HCT116 (cell line): ENCODE measurements at regions not wholly inside any gene's neighbourhood (a gene's known extent, or its start where the extent isn't known, plus 50 kb on each side); places are given as distances from the start of the nearest gene placed in this dataset.

ENCODE experiments used
- CEBPB ChIP-seq: IDR thresholded peaks from 2 replicates; pipeline ENCODE4 v1.6.1; 2012; ENCODE audit warnings: low read depth
- EZH2 ChIP-seq: fragments of 200-600 bp; sonication (generic); IDR thresholded peaks from 2 replicates; pipeline ENCODE4 v1.6.1; 2017; ENCODE audit warnings: antibody characterized with exemption, mixed run types
- EZH2phosphoT487 ChIP-seq: fragments of 200-600 bp; IDR thresholded peaks from 2 replicates; pipeline ENCODE4 v1.6.1; 2018; ENCODE audit warnings: antibody characterized with exemption, borderline replicate concordance
- FOSL1 ChIP-seq: IDR thresholded peaks from 2 replicates; pipeline ENCODE4 v1.6.1; 2012; ENCODE audit warnings: low read depth
- POLR2A ChIP-seq: IDR thresholded peaks from 2 replicates; pipeline ENCODE4 v1.7.0; 2011; ENCODE audit warnings: borderline replicate concordance; ENCODE audit not compliant: insufficient read depth, insufficient read length; ENCODE audit errors: extremely low read depth
- POLR2AphosphoS5 ChIP-seq: IDR thresholded peaks from 2 replicates; pipeline ENCODE4 v1.6.1; 2011; ENCODE audit warnings: mild to moderate bottlenecking, low read depth, low read length, moderate library complexity
- SP1 ChIP-seq: IDR thresholded peaks from 2 replicates; pipeline ENCODE4 v1.6.1; 2012; ENCODE audit warnings: low read depth
- SRF ChIP-seq: IDR thresholded peaks from 2 replicates; pipeline ENCODE4 v1.6.1; 2012; ENCODE audit warnings: low read depth
- YY1 ChIP-seq: IDR thresholded peaks from 2 replicates; pipeline ENCODE4 v1.6.1; 2011; ENCODE audit warnings: low read length, low read depth, moderate library complexity, mild to moderate bottlenecking; ENCODE audit not compliant: insufficient replicate concordance; ENCODE audit errors: extremely low read depth
- ZFX ChIP-seq: fragments of 450-650 bp; IDR thresholded peaks from 2 replicates; pipeline ENCODE4 v1.6.1; 2017
- TF ChIP-seq, protein P1 (sequence below), 3 experiments: fragments of 200-600 bp in 1 of 3; sonication (generic) in 1 of 3; IDR thresholded peaks in 2 of 3; conservative IDR thresholded peaks in 1 of 3; 2 replicates each; pipeline ENCODE4 v1.5.1; 2012 to 2017; ENCODE audit warnings: low read depth in 2 of 3, low read length in 2 of 3, antibody characterized with exemption in 1 of 3, borderline replicate concordance in 1 of 3, control low read depth in 1 of 3, mild to moderate bottlenecking in 1 of 3, mixed read lengths in 1 of 3, mixed run types in 1 of 3, moderate library complexity in 1 of 3; ENCODE audit not compliant: insufficient read depth in 1 of 3
- TF ChIP-seq, protein P2 (sequence below): IDR thresholded peaks from 2 replicates; pipeline ENCODE4 v1.6.1; 2012; ENCODE audit warnings: low read depth
- TF ChIP-seq, protein P3 (sequence below): IDR thresholded peaks from 2 replicates; pipeline ENCODE4 v1.6.1; 2012
- TF ChIP-seq, protein P4 (sequence below): IDR thresholded peaks from 2 replicates; pipeline ENCODE4 v1.6.1; 2012

DNA sequence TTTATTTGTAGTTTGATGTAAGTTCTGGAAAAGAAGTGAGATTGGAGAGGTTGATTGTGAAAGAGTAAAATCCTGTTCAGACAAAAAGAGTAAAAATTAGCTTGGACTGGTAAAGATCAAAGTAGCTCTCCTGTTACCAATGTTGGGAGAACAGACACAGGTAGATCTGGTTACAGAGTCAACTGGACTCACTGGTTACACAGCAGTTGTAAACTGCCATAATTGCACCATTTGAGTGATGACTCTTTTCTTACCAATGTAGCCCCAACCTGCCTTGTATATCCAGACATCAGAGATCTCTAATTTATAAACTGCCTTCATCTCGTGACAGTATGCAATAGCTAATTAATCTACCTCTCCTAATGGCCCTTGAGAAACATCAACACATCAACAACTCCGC, 165.6 kb upstream of the PRSS16 start:
- TF ChIP-seq, protein P1, sequence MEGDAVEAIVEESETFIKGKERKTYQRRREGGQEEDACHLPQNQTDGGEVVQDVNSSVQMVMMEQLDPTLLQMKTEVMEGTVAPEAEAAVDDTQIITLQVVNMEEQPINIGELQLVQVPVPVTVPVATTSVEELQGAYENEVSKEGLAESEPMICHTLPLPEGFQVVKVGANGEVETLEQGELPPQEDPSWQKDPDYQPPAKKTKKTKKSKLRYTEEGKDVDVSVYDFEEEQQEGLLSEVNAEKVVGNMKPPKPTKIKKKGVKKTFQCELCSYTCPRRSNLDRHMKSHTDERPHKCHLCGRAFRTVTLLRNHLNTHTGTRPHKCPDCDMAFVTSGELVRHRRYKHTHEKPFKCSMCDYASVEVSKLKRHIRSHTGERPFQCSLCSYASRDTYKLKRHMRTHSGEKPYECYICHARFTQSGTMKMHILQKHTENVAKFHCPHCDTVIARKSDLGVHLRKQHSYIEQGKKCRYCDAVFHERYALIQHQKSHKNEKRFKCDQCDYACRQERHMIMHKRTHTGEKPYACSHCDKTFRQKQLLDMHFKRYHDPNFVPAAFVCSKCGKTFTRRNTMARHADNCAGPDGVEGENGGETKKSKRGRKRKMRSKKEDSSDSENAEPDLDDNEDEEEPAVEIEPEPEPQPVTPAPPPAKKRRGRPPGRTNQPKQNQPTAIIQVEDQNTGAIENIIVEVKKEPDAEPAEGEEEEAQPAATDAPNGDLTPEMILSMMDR (IDR thresholded peaks at IDR 0.05 in 2 of 3, conservative IDR thresholded peaks at IDR 0.05 in 1 of 3; ENCODE audit: borderline replicate concordance in 1 of 3, insufficient read depth in 1 of 3, low read depth in 2 of 3, low read length in 2 of 3): no peak
- TF ChIP-seq CEBPB (no peak), SP1 (no peak), SRF (no peak), POLR2A (no peak), EZH2 (no peak), ZFX (no peak), POLR2AphosphoS5 (no peak), FOSL1 (no peak), YY1 (no peak), EZH2phosphoT487 (no peak)
- TF ChIP-seq, protein P2, sequence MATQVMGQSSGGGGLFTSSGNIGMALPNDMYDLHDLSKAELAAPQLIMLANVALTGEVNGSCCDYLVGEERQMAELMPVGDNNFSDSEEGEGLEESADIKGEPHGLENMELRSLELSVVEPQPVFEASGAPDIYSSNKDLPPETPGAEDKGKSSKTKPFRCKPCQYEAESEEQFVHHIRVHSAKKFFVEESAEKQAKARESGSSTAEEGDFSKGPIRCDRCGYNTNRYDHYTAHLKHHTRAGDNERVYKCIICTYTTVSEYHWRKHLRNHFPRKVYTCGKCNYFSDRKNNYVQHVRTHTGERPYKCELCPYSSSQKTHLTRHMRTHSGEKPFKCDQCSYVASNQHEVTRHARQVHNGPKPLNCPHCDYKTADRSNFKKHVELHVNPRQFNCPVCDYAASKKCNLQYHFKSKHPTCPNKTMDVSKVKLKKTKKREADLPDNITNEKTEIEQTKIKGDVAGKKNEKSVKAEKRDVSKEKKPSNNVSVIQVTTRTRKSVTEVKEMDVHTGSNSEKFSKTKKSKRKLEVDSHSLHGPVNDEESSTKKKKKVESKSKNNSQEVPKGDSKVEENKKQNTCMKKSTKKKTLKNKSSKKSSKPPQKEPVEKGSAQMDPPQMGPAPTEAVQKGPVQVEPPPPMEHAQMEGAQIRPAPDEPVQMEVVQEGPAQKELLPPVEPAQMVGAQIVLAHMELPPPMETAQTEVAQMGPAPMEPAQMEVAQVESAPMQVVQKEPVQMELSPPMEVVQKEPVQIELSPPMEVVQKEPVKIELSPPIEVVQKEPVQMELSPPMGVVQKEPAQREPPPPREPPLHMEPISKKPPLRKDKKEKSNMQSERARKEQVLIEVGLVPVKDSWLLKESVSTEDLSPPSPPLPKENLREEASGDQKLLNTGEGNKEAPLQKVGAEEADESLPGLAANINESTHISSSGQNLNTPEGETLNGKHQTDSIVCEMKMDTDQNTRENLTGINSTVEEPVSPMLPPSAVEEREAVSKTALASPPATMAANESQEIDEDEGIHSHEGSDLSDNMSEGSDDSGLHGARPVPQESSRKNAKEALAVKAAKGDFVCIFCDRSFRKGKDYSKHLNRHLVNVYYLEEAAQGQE: no peak
- TF ChIP-seq, protein P3, sequence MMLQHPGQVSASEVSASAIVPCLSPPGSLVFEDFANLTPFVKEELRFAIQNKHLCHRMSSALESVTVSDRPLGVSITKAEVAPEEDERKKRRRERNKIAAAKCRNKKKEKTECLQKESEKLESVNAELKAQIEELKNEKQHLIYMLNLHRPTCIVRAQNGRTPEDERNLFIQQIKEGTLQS: no peak
- TF ChIP-seq, protein P4, sequence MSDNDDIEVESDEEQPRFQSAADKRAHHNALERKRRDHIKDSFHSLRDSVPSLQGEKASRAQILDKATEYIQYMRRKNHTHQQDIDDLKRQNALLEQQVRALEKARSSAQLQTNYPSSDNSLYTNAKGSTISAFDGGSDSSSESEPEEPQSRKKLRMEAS: no peak
